K562 (cell line): ENCODE measurements at regions not wholly inside any gene's neighbourhood (a gene's known extent, or its start where the extent isn't known, plus 50 kb on each side); places are given as distances from the start of the nearest gene placed in this dataset.

Experiments used
- ATAC-seq: fragments of 200-7000 bp; cut with Tn5 transposase; 3 replicates; pipeline ENCODE4 v1.9.1; 2020; ENCODE audit warnings: moderate library complexity
- BruUV-seq: library from RNA; stranded (reverse); fragments of 400-500 nt; replicated peaks from 2 replicates; lab custom pipeline; 2021; lab: Mats Ljungman, UMichigan
- CTCF ChIA-PET: fragments of 300-600 bp; formaldehyde crosslinking; extraction: SDS; loops from one replicate; lab custom pipeline; 2021; ENCODE audit warnings: low intra/inter-chr PET ratio; lab: Yijun Ruan, JAX
- POLR2A ChIA-PET: fragments of 300-600, 350-650 bp; sonication (Branson Sonifier 250); formaldehyde crosslinking; extraction: SDS; loops from one replicate; lab custom pipeline; 2021; ENCODE audit warnings: antibody characterized with exemption, inconsistent platforms; lab: Yijun Ruan, JAX
- DNase-seq, 4 experiments: peaks; one replicate each; pipeline versions ENCODE4 v3.0.0 to v3.0.0-alpha.2; 2011 to 2018; ENCODE audit warnings: low spot score in 3 of 4, mixed read lengths in 3 of 4; ENCODE audit errors: extremely low read depth in 1 of 4
- FAIRE-seq: peaks from 2 replicates; lab custom pipeline; 2011; peaks lifted over from hg19 to GRCh38; lab: Jason Lieb, UNC
- H2AFZ ChIP-seq: 2 replicates; pipeline ENCODE4 v1.6.0; 2011; ENCODE audit warnings: low read depth, low read length, control low read depth, inconsistent platforms
- H3K27ac ChIP-seq: fragments of 200-600 bp; 3 replicates; pipeline ENCODE4 v1.8.0; 2011; ENCODE audit warnings: low read depth, mild to moderate bottlenecking, control low read depth, inconsistent platforms, low read length, moderate library complexity, mixed read lengths; ENCODE audit errors: extremely low read depth
- H3K27me3 ChIP-seq, 2 experiments: fragments of 300-600 bp in 1 of 2; 2 replicates in 1 of 2; 3 replicates in 1 of 2; pipeline versions ENCODE4 v1.6.0 to v1.8.0; 2011; ENCODE audit warnings: inconsistent platforms in 2 of 2, low read length in 2 of 2, mild to moderate bottlenecking in 1 of 2, mixed read lengths in 1 of 2, moderate library complexity in 1 of 2; ENCODE audit not compliant: control insufficient read depth in 2 of 2, insufficient read depth in 2 of 2
- H3K36me3 ChIP-seq: fragments of 300-600 bp; 3 replicates; pipeline ENCODE4 v1.8.0; 2011; ENCODE audit warnings: mild to moderate bottlenecking, low read length, inconsistent platforms; ENCODE audit not compliant: control insufficient read depth, insufficient read depth
- H3K4me1 ChIP-seq, 2 experiments: fragments of 200-600 bp in 1 of 2; replicated peaks in 1 of 2; 2 replicates in 1 of 2; 3 replicates in 1 of 2; pipeline versions ENCODE4 v1.5.1 to v1.8.0; 2011; ENCODE audit warnings: inconsistent platforms in 2 of 2, low read length in 2 of 2, mild to moderate bottlenecking in 1 of 2, mixed read lengths in 1 of 2, moderate library complexity in 1 of 2; ENCODE audit not compliant: control insufficient read depth in 2 of 2, insufficient read depth in 2 of 2
- H3K4me2 ChIP-seq: 2 replicates; pipeline ENCODE4 v1.6.1; 2011; ENCODE audit warnings: low read length, control low read depth, inconsistent platforms, mixed read lengths; ENCODE audit not compliant: insufficient read depth
- H3K4me3 ChIP-seq: fragments of 200-600 bp; sonication (generic), shearing (Covaris generic); 2 replicates; pipeline ENCODE4 v1.5.1; 2016; ENCODE audit warnings: control low read depth, inconsistent platforms
- H3K79me2 ChIP-seq: fragments of 200-600 bp; 3 replicates; pipeline ENCODE4 v1.8.0; 2011; ENCODE audit warnings: low read length, inconsistent platforms; ENCODE audit not compliant: control insufficient read depth, insufficient read depth
- H3K9ac ChIP-seq, 2 experiments: 2 replicates each; pipeline versions ENCODE4 v1.6.0 to v1.6.1; 2011; ENCODE audit warnings: low read depth in 2 of 2, low read length in 2 of 2, control low read depth in 1 of 2, inconsistent platforms in 1 of 2, mild to moderate bottlenecking in 1 of 2, mixed read lengths in 1 of 2; ENCODE audit not compliant: insufficient read depth in 1 of 2
- H3K9me1 ChIP-seq: one replicate; pipeline ENCODE4 v1.6.0; 2011; ENCODE audit warnings: inconsistent platforms, mild to moderate bottlenecking, low read length, moderate library complexity; ENCODE audit not compliant: control insufficient read depth, insufficient read depth
- H3K9me3 ChIP-seq: replicated peaks from 2 replicates; pipeline ENCODE4 v1.5.1; 2011; ENCODE audit warnings: low read depth, low read length, inconsistent platforms; ENCODE audit not compliant: control insufficient read depth, insufficient read depth
- H4K20me1 ChIP-seq: replicated peaks from 2 replicates; pipeline ENCODE4 v1.6.1; 2011; ENCODE audit warnings: low read length, inconsistent platforms, mixed read lengths; ENCODE audit not compliant: control insufficient read depth, insufficient read depth
- HINFP ChIP-seq: fragments of 450-650 bp; conservative IDR thresholded peaks from 2 replicates; pipeline ENCODE4 v1.6.1; 2016; ENCODE audit warnings: missing genetic modification characterization, low read depth, mild to moderate bottlenecking, control low read depth, missing compliant biosample characterization
- MBD1 ChIP-seq: fragments of 250-450 bp; sonication (Bioruptor Pico); IDR thresholded peaks from 2 replicates; pipeline ENCODE4 v1.8.0; 2022; ENCODE audit warnings: inconsistent platforms
- NR2C1 ChIP-seq, 2 experiments: fragments of 450-650 bp; IDR thresholded peaks; 2 replicates each; pipeline ENCODE4 v1.6.1; 2017; ENCODE audit warnings: mild to moderate bottlenecking in 2 of 2, antibody characterized with exemption in 1 of 2, inconsistent platforms in 1 of 2, missing compliant biosample characterization in 1 of 2, missing genetic modification characterization in 1 of 2
- NR2F6 ChIP-seq: fragments of 450-650 bp; formaldehyde crosslinking; IDR thresholded peaks from 2 replicates; pipeline ENCODE4 v1.4.0; 2020; ENCODE audit warnings: mild to moderate bottlenecking
- RHOXF2B ChIP-seq: fragments of 250-450 bp; sonication (Bioruptor Pico); conservative IDR thresholded peaks from 2 replicates; pipeline ENCODE4 v1.5.1; 2021
- SAFB2 ChIP-seq: fragments of 200-400 bp; formaldehyde crosslinking; IDR thresholded peaks from 2 replicates; pipeline ENCODE4 v1.6.1; 2018; ENCODE audit warnings: borderline replicate concordance, low read length, low read depth, moderate library complexity; ENCODE audit not compliant: severe bottlenecking
- TAL1 ChIP-seq: fragments of 450-650 bp; IDR thresholded peaks from 2 replicates; pipeline ENCODE4 v1.6.1; 2016; ENCODE audit warnings: mild to moderate bottlenecking
- TCF7 ChIP-seq: sonication (generic); IDR thresholded peaks from 2 replicates; pipeline ENCODE4 v1.6.1; 2016; ENCODE audit warnings: antibody characterized with exemption, borderline replicate concordance
- XRCC4 ChIP-seq: IDR thresholded peaks from one replicate; pipeline ENCODE4 v1.6.1; 2011; ENCODE audit not compliant: insufficient read depth, insufficient read length; ENCODE audit errors: extremely low read depth
- ZNF318 ChIP-seq, 2 experiments: fragments of 450-650 bp; IDR thresholded peaks; 2 replicates each; pipeline ENCODE4 v1.6.1; 2016; ENCODE audit warnings: mild to moderate bottlenecking in 2 of 2, borderline replicate concordance in 1 of 2, low read depth in 1 of 2, moderate library complexity in 1 of 2
- ZNF699 ChIP-seq: fragments of 250-450 bp; sonication (Bioruptor Pico); IDR thresholded peaks from 2 replicates; pipeline ENCODE4 v1.8.0; 2021; ENCODE audit warnings: mild to moderate bottlenecking, moderate library complexity; ENCODE audit not compliant: insufficient replicate concordance
- WGBS: fragments of 100-300 bp; shearing (Covaris generic); methylation state at CpG from one replicate; pipeline ENCODE4 v1.1.6; 2016; ENCODE audit warnings: low coverage, mixed read lengths; ENCODE audit not compliant: insufficient coverage; ENCODE audit errors: missing lambda C conversion rate; 5-methylcytosine and 5-hydroxymethylcytosine counted together
- in situ Hi-C: fragments of 300-500 bp; cut with MboI; formaldehyde crosslinking; loops from 4 replicates; pipeline ENCODE4 v1.15.0; 2018; ENCODE audit warnings: inconsistent platforms, mixed read lengths
- intact Hi-C: fragments of 100-400 bp; cut with micrococcal nuclease; formaldehyde crosslinking; loops from 2 replicates; pipeline ENCODE4 v1.14.2; 2022

GRCh38 chr2:145339646-145340045, 819.7 kb upstream of the ZEB2 start:
- Histone ChIP-seq H3K79me2 (no peaks in the 10 kb centered on the region), H3K9ac (no peak overlapping the region), H3K9me1 (no peaks in the 10 kb centered on the region), H3K4me2 (no peak overlapping the region), H2AFZ (no peak overlapping the region), H4K20me1 (no peaks in the 10 kb centered on the region), H3K27ac (no peak overlapping the region), H3K9me3 (no peaks in the 10 kb centered on the region), H3K4me3 (no peak overlapping the region), H3K27me3 (no peaks in the 10 kb centered on the region), H3K36me3 (no peaks in the 10 kb centered on the region), H3K4me1 (no peaks in the 10 kb centered on the region)
- WGBS, result 55% methylated on average over 3 of the region's 3 CpGs
- in situ Hi-C loops (no loop called here), intact Hi-C loops (no loop called here)
- no peak for DNase-seq
- no TSS peak for BruUV-seq
- ChIA-PET POLR2A (interaction anchor here (1.0 kb wide), 1 partner anchor 11 kb away, joined by 3 read pairs; no protein-coding TSS in a partner anchor), CTCF (no interaction called here)
- no peak for ATAC-seq
- FAIRE-seq, result no peak
- TF ChIP-seq MBD1 (CRISPR knock-in tag) (no peak), NR2F6 (no peak), XRCC4 (no peak), RHOXF2B (CRISPR knock-in tag) (no peak), ZNF699 (no peak), ZNF318 (IDR thresholded peaks at IDR 0.05; ENCODE audit: borderline replicate concordance in 1 of 2, low read depth in 1 of 2) (no peak), NR2C1 (IDR thresholded peaks at IDR 0.05) (no peak), NR2C1 (tag; IDR thresholded peaks at IDR 0.05) (no peak), HINFP (tag) (no peak), TCF7 (no peak), TAL1 (no peak), SAFB2 (no peak)
